Neural cell (in vitro differentiated cells): ENCODE measurements at regions not wholly inside any gene's neighbourhood (a gene's known extent, or its start where the extent isn't known, plus 50 kb on each side); places are given as distances from the start of the nearest gene placed in this dataset.

Source experiments
- H2AFZ ChIP-seq: fragments of 200-600, 300-800 bp; sonication (generic), shearing (Covaris generic); 2 replicates; pipeline ENCODE4 v1.6.0; 2014; ENCODE audit warnings: low read depth, mild to moderate bottlenecking, antibody characterized with exemption, low read length, moderate library complexity
- H3F3A ChIP-seq: fragments of 200-600 bp; shearing (Covaris generic); 2 replicates; pipeline ENCODE4 v1.6.1; 2016; ENCODE audit warnings: mild to moderate bottlenecking, moderate library complexity, mixed read lengths, antibody characterized with exemption, low read length; ENCODE audit not compliant: insufficient read depth, poor library complexity, severe bottlenecking
- H3K27ac ChIP-seq: fragments of 200-600, 300-800 bp; sonication (generic), shearing (Covaris generic); 2 replicates; pipeline ENCODE4 v1.5.1; 2014; ENCODE audit warnings: mild to moderate bottlenecking, low read length, moderate library complexity
- H3K27me3 ChIP-seq: fragments of 300-800, 200-600 bp; sonication (generic), shearing (Covaris generic); 2 replicates; pipeline ENCODE4 v1.6.0; 2014; ENCODE audit warnings: mild to moderate bottlenecking, low read depth, low read length, moderate library complexity; ENCODE audit not compliant: insufficient read depth
- H3K36me3 ChIP-seq: fragments of 300-800, 200-600 bp; sonication (generic), shearing (Covaris generic); 2 replicates; pipeline ENCODE4 v1.5.1; 2014; ENCODE audit warnings: mild to moderate bottlenecking, antibody characterized with exemption, low read length, moderate library complexity; ENCODE audit not compliant: insufficient read depth
- H3K4me2 ChIP-seq: fragments of 300-800, 200-600 bp; sonication (generic), shearing (Covaris generic); 2 replicates; pipeline ENCODE4 v1.6.0; 2014; ENCODE audit warnings: mild to moderate bottlenecking, low read length
- H3K4me3 ChIP-seq: fragments of 300-800, 200-600 bp; sonication (generic), shearing (Covaris generic); 2 replicates; pipeline ENCODE4 v1.5.1; 2014; ENCODE audit warnings: mild to moderate bottlenecking, low read length, moderate library complexity
- H3K79me2 ChIP-seq: fragments of 200-600 bp; shearing (Covaris generic); replicated peaks from 2 replicates; pipeline ENCODE4 v1.6.0; 2014; ENCODE audit warnings: mild to moderate bottlenecking, low read length, moderate library complexity; ENCODE audit not compliant: insufficient read depth
- H3K9ac ChIP-seq: fragments of 300-800, 200-600 bp; sonication (generic), shearing (Covaris generic); 2 replicates; pipeline ENCODE4 v1.6.1; 2016; ENCODE audit warnings: mild to moderate bottlenecking, low read length, mixed read lengths
- H3K9me2 ChIP-seq: fragments of 200-600 bp; shearing (Covaris generic); 2 replicates; pipeline ENCODE4 v1.6.1; 2016; ENCODE audit warnings: mild to moderate bottlenecking, low read length, mixed read lengths; ENCODE audit not compliant: insufficient read depth
- H3K9me3 ChIP-seq: fragments of 200-600, 300-800 bp; sonication (generic), shearing (Covaris generic); 2 replicates; pipeline ENCODE4 v1.6.1; 2016; ENCODE audit warnings: mild to moderate bottlenecking, mixed run types, low read length, moderate library complexity, mixed read lengths
- H4K20me1 ChIP-seq: fragments of 200-600 bp; shearing (Covaris generic); 2 replicates; pipeline ENCODE4 v1.6.1; 2016; ENCODE audit warnings: mild to moderate bottlenecking, mixed run types; ENCODE audit not compliant: insufficient read depth
- CTCF ChIP-seq: fragments of 450-650 bp; IDR thresholded peaks from 2 replicates; pipeline ENCODE4 v1.5.1; 2014; ENCODE audit warnings: antibody characterized with exemption, mild to moderate bottlenecking, moderate library complexity; ENCODE audit not compliant: poor library complexity, severe bottlenecking
- EP300 ChIP-seq: fragments of 450-650 bp; conservative IDR thresholded peaks from 2 replicates; pipeline ENCODE4 v1.6.1; 2014; ENCODE audit warnings: antibody characterized with exemption, mild to moderate bottlenecking, moderate library complexity; ENCODE audit not compliant: poor library complexity, severe bottlenecking
- EZH2 ChIP-seq: fragments of 200-600, 300-800 bp; shearing (Covaris generic), sonication (generic); IDR thresholded peaks from 2 replicates; pipeline ENCODE4 v1.6.1; 2014; ENCODE audit warnings: antibody characterized with exemption, low read length, borderline replicate concordance, mild to moderate bottlenecking; ENCODE audit not compliant: insufficient read depth, poor library complexity, severe bottlenecking
- MXI1 ChIP-seq: fragments of 450-650 bp; conservative IDR thresholded peaks from 2 replicates; pipeline ENCODE4 v1.6.1; 2014; ENCODE audit warnings: antibody characterized with exemption, mild to moderate bottlenecking; ENCODE audit not compliant: poor library complexity, severe bottlenecking
- POLR2AphosphoS5 ChIP-seq: IDR thresholded peaks from 2 replicates; pipeline ENCODE4 v1.6.1; 2012
- RAD21 ChIP-seq: fragments of 450-650 bp; conservative IDR thresholded peaks from 2 replicates; pipeline ENCODE4 v1.6.1; 2014; ENCODE audit warnings: antibody characterized with exemption, mild to moderate bottlenecking, moderate library complexity
- REST ChIP-seq: IDR thresholded peaks from 2 replicates; pipeline ENCODE4 v1.6.1; 2012; ENCODE audit warnings: borderline replicate concordance
- SMC3 ChIP-seq: fragments of 450-650 bp; conservative IDR thresholded peaks from 2 replicates; pipeline ENCODE4 v1.6.1; 2014; ENCODE audit warnings: antibody characterized with exemption, mild to moderate bottlenecking, moderate library complexity; ENCODE audit not compliant: poor library complexity
- TAF1 ChIP-seq: IDR thresholded peaks from 2 replicates; pipeline ENCODE4 v1.6.1; 2012; ENCODE audit warnings: low read depth

- Histone ChIP-seq H3K4me2 (no peak overlapping the region), H3K27me3 (no peaks in the 10 kb centered on the region), H3K79me2 (no peaks in the 10 kb centered on the region), H3K27ac (no peak overlapping the region), H2AFZ (no peak overlapping the region), H3F3A (no peaks in the 10 kb centered on the region), H3K9ac (no peak overlapping the region), H3K9me2 (no peaks in the 10 kb centered on the region), H3K4me3 (no peak overlapping the region), H3K36me3 (no peaks in the 10 kb centered on the region), H3K9me3 (no peaks in the 10 kb centered on the region), H4K20me1 (no peaks in the 10 kb centered on the region)
- TF ChIP-seq EZH2 (no peak), SMC3 (no peak), MXI1 (no peak), EP300 (no peak), POLR2AphosphoS5 (no peak), RAD21 (no peak), CTCF (no peak), REST (no peak), TAF1 (no peak)
These were observed 693.7 kb downstream of the MCTP2 start for GRCh38 chr15:94924971-94925598.

GRCh38 chr15:94925680-94926079, 694.3 kb downstream of the MCTP2 start:
- no peaks in the 10 kb centered on the region for H3K9me2 ChIP-seq
- no peaks in the 10 kb centered on the region for H3K27me3 ChIP-seq
- no peaks in the 10 kb centered on the region for H3K79me2 ChIP-seq
- TF ChIP-seq POLR2AphosphoS5 (no peak), SMC3 (no peak), TAF1 (no peak)
- H3K4me2 ChIP-seq = no peak overlapping the region
- H3K4me3 ChIP-seq = no peak overlapping the region
- H2AFZ ChIP-seq = no peak overlapping the region
- no peaks in the 10 kb centered on the region for H3K36me3 ChIP-seq
- H3K27ac ChIP-seq = no peak overlapping the region
- no peak overlapping the region for H3K9ac ChIP-seq
- H3F3A ChIP-seq = no peaks in the 10 kb centered on the region
- H4K20me1 ChIP-seq = no peaks in the 10 kb centered on the region
- H3K9me3 ChIP-seq = no peaks in the 10 kb centered on the region
